Ovary (tissue), 7 donors: ENCODE measurements at regions not wholly inside any gene's neighbourhood (a gene's known extent, or its start where the extent isn't known, plus 50 kb on each side); places are given as distances from the start of the nearest gene placed in this dataset.

ENCODE experiments used
- DNase-seq, 5 donors: peaks; one replicate each; pipeline ENCODE4 v3.0.0-alpha.2; 2019 to 2020
- H3K27ac ChIP-seq, 2 donors: fragments of 200-600 bp; one replicate each; pipeline versions ENCODE4 v1.5.1 to v1.8.0; 2019 to 2022
- H3K27me3 ChIP-seq: fragments of 200-600 bp; one replicate; pipeline ENCODE4 v1.8.0; 2022
- H3K36me3 ChIP-seq: fragments of 200-600 bp; sonication (generic); one replicate; pipeline ENCODE4 v1.5.1; 2019
- H3K4me1 ChIP-seq: one replicate; pipeline ENCODE4 v1.8.1; 2013; ENCODE audit warnings: mild to moderate bottlenecking, moderate library complexity; ENCODE audit not compliant: insufficient read depth
- H3K4me3 ChIP-seq: fragments of 200-600 bp; sonication (generic); one replicate; pipeline ENCODE4 v1.5.1; 2017
- H3K9me3 ChIP-seq, 2 donors: fragments of 200-600 bp in 1 of 2; sonication (generic) in 1 of 2; one replicate each; pipeline versions ENCODE4 v1.5.1 to v1.8.1; 2013 to 2019; ENCODE audit warnings: mild to moderate bottlenecking in 1 of 2, moderate library complexity in 1 of 2
- CTCF ChIP-seq, 3 donors: fragments of 450-650 bp in 2 of 3; fragments of 200-600 bp in 1 of 3; IDR thresholded peaks; one replicate each; pipeline versions ENCODE4 v1.5.1 to v1.8.0; 2016 to 2022; ENCODE audit warnings: antibody characterized with exemption in 3 of 3, mild to moderate bottlenecking in 1 of 3
- EP300 ChIP-seq: sonication (generic); formaldehyde crosslinking; IDR thresholded peaks from one replicate; pipeline ENCODE4 v1.6.1; 2017; ENCODE audit warnings: antibody characterized with exemption
- POLR2A ChIP-seq: fragments of 450-650 bp; IDR thresholded peaks from one replicate; pipeline ENCODE4 v1.6.1; 2017; ENCODE audit warnings: antibody characterized with exemption, mild to moderate bottlenecking, moderate library complexity
- WGBS, 3 donors: extraction: QIAGEN DNeasy Blood & Tissue Kit in 1 of 3; methylation state at CpG; one replicate each; pipeline versions ENCODE4 v1.1.5 to v1.1.7; 2013 to 2017; 5-methylcytosine and 5-hydroxymethylcytosine counted together
- intact Hi-C, 4 donors: fragments of 100-400 bp; cut with DNase I; formaldehyde crosslinking; loops; one replicate each; pipeline versions ENCODE4 v1.11.0 to v1.15.1; 2022 to 2023
- donor health status: DM: no; HTN: no; CAD: no; lungs with moderate emphysema.
- donor health status: DM: no; HTN: no; CAD: no.
- donor health status: Bipolar disorder and iron deficiency.
- donor health status: DM: no; HTN: no; CAD: no.
- donor health status: DM: yes; HTN: yes; CAD: no.

GRCh38 chr9:134987906-134988700, 70.4 kb upstream of the FCN1 start:
- no peaks in the 10 kb centered on the region for H3K27me3 ChIP-seq
- H3K4me1 ChIP-seq: no peaks in the 10 kb centered on the region
- intact Hi-C loops: no loop called here
- 81 to 83% (median 81%) methylated on average over 16 of the region's 16 CpGs for WGBS, 3 donors
- H3K36me3 ChIP-seq: no peaks in the 10 kb centered on the region
- peak in 1 of 5 donors; percentile 8 for DNase-seq
- H3K9me3 ChIP-seq: no peaks in the 10 kb centered on the region
- no peak overlapping the region for H3K27ac ChIP-seq
- H3K4me3 ChIP-seq: no peak overlapping the region
- TF ChIP-seq CTCF (IDR thresholded peaks at IDR 0.05) (no peak), POLR2A (no peak), EP300 (no peak)

GRCh38 chr9:134988706-134989105, 71.0 kb upstream of the FCN1 start:
- H3K27me3 ChIP-seq: no peaks in the 10 kb centered on the region
- H3K4me3 ChIP-seq: no peak overlapping the region
- TF ChIP-seq POLR2A (no peak), CTCF (IDR thresholded peaks at IDR 0.05) (no peak), EP300 (no peak)
- peak in 1 of 5 donors; percentile 17 for DNase-seq
- no peak overlapping the region for H3K27ac ChIP-seq
- 81 to 82% (median 81%) methylated on average over 12 of the region's 12 CpGs for WGBS, 3 donors
- no peaks in the 10 kb centered on the region for H3K4me1 ChIP-seq
- intact Hi-C loops: no loop called here
- no peaks in the 10 kb centered on the region for H3K36me3 ChIP-seq
- H3K9me3 ChIP-seq: no peaks in the 10 kb centered on the region

- H3K27me3 ChIP-seq: no peaks in the 10 kb centered on the region
- WGBS, 3 donors: 79 to 84% (median 84%) methylated on average over 23 of the region's 23 CpGs
- no peaks in the 10 kb centered on the region for H3K36me3 ChIP-seq
- H3K4me1 ChIP-seq: no peaks in the 10 kb centered on the region
- intact Hi-C loops: no loop called here
- no peaks in the 10 kb centered on the region for H3K9me3 ChIP-seq
- no peak overlapping the region for H3K27ac ChIP-seq
- DNase-seq: peak in 1 of 5 donors; percentile 13
- TF ChIP-seq POLR2A: no peak
- no peak for TF ChIP-seq CTCF (IDR thresholded peaks at IDR 0.05)
- TF ChIP-seq EP300: no peak
- no peak overlapping the region for H3K4me3 ChIP-seq
Measured at GRCh38 chr9:134989206-134990065, 71.7 kb upstream of the FCN1 start.

GRCh38 chr9:134991808-134992754, 74.4 kb upstream of the FCN1 start:
- 72 to 81% (median 76%) methylated on average over 41 to 42 of the region's 42 CpGs for WGBS, 3 donors
- no peak overlapping the region for H3K27ac ChIP-seq

More at GRCh38 chr9:134991808-134992754, 74.4 kb upstream of the FCN1 start:
- Histone ChIP-seq H3K4me1 (no peaks in the 10 kb centered on the region), H3K36me3 (no peaks in the 10 kb centered on the region), H3K27me3 (no peaks in the 10 kb centered on the region), H3K4me3 (no peak overlapping the region), H3K9me3 (no peaks in the 10 kb centered on the region)
- DNase-seq: peak in 1 of 5 donors; percentile 19
- intact Hi-C loops: no loop called here
- TF ChIP-seq CTCF (IDR thresholded peaks at IDR 0.05) (no peak), EP300 (no peak), POLR2A (no peak)
